ENCODE measurements at regions not wholly inside any gene's neighbourhood (a gene's known extent, or its start where the extent isn't known, plus 50 kb on each side); places are given as distances from the start of the nearest gene placed in this dataset.

DNA sequence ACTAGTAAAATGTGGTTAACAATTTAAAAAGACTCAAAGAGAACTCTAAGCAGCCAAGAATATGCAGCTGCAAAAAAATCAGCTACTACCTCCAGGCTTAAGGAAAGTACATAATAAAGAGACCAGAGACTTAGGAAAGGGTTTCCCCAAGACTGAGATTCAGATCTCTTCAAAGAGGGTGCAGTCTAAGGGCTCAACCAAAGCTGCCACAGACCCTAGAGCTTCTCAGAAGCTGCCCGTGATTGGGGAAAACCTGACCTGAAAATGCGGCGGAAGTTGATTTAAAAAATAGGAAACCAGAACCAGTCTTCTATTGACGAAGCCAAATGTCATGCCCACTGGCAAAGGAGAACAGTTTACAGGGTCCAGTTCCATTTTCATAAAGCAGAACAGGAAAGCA, 516.8 kb upstream of the MARCKS start:
- Histone ChIP-seq H3K4me2 (ENCODE audit: low read length) (no peak overlapping the region), H2AFZ (peak overlapping the region; percentile 40), H3K79me2 (no peaks in the 10 kb centered on the region), H3K27me3 (ENCODE audit: control insufficient read depth, insufficient read depth, low read length) (no peaks in the 10 kb centered on the region), H3K9ac (no peak overlapping the region), H3K27ac (no peak overlapping the region), H3K4me3 (ENCODE audit: low read depth, low read length) (no peak overlapping the region), H3K4me1 (peaks cover 5% of the 10 kb centered on the region), H3K36me3 (ENCODE audit: control insufficient read depth, insufficient read depth, low read length) (no peaks in the 10 kb centered on the region), H3K9me3 (ENCODE audit: control insufficient read depth, low read length) (no peaks in the 10 kb centered on the region)
- TF ChIP-seq, protein P1, sequence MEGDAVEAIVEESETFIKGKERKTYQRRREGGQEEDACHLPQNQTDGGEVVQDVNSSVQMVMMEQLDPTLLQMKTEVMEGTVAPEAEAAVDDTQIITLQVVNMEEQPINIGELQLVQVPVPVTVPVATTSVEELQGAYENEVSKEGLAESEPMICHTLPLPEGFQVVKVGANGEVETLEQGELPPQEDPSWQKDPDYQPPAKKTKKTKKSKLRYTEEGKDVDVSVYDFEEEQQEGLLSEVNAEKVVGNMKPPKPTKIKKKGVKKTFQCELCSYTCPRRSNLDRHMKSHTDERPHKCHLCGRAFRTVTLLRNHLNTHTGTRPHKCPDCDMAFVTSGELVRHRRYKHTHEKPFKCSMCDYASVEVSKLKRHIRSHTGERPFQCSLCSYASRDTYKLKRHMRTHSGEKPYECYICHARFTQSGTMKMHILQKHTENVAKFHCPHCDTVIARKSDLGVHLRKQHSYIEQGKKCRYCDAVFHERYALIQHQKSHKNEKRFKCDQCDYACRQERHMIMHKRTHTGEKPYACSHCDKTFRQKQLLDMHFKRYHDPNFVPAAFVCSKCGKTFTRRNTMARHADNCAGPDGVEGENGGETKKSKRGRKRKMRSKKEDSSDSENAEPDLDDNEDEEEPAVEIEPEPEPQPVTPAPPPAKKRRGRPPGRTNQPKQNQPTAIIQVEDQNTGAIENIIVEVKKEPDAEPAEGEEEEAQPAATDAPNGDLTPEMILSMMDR (IDR thresholded peaks at IDR 0.05) = no peak

GRCh38 chr6:113343940-113344339, 513.2 kb upstream of the MARCKS start:
- H3K4me3 ChIP-seq (ENCODE audit: low read depth, low read length) = no peak overlapping the region
- H3K36me3 ChIP-seq (ENCODE audit: control insufficient read depth, insufficient read depth, low read length) = no peaks in the 10 kb centered on the region
- TF ChIP-seq, protein P1 (IDR thresholded peaks at IDR 0.05) = no peak
- no peak overlapping the region for H3K27ac ChIP-seq
- no peak overlapping the region for H2AFZ ChIP-seq
- H3K4me1 ChIP-seq = peaks cover 5% of the 10 kb centered on the region
- no peaks in the 10 kb centered on the region for H3K79me2 ChIP-seq
- no peaks in the 10 kb centered on the region for H3K27me3 ChIP-seq (ENCODE audit: control insufficient read depth, insufficient read depth, low read length)
- no peak overlapping the region for H3K9ac ChIP-seq
- no peaks in the 10 kb centered on the region for H3K9me3 ChIP-seq (ENCODE audit: control insufficient read depth, low read length)
- no peak overlapping the region for H3K4me2 ChIP-seq (ENCODE audit: low read length)

GRCh38 chr6:113344969-113345368, 512.2 kb upstream of the MARCKS start:
- H3K4me2 ChIP-seq (ENCODE audit: low read length) = no peak overlapping the region
- no peak overlapping the region for H3K9ac ChIP-seq
- no peak overlapping the region for H3K27ac ChIP-seq
- H2AFZ ChIP-seq = no peak overlapping the region
- H3K36me3 ChIP-seq (ENCODE audit: control insufficient read depth, insufficient read depth, low read length) = no peaks in the 10 kb centered on the region
- peaks cover 5% of the 10 kb centered on the region for H3K4me1 ChIP-seq
- H3K4me3 ChIP-seq (ENCODE audit: low read depth, low read length) = no peak overlapping the region
- TF ChIP-seq, protein P1 (IDR thresholded peaks at IDR 0.05) = no peak
- no peaks in the 10 kb centered on the region for H3K27me3 ChIP-seq (ENCODE audit: control insufficient read depth, insufficient read depth, low read length)
- H3K79me2 ChIP-seq = no peaks in the 10 kb centered on the region
- no peaks in the 10 kb centered on the region for H3K9me3 ChIP-seq (ENCODE audit: control insufficient read depth, low read length)

GRCh38 chr6:113347436-113347835, 509.7 kb upstream of the MARCKS start:
- Histone ChIP-seq H3K36me3 (ENCODE audit: control insufficient read depth, insufficient read depth, low read length) (no peaks in the 10 kb centered on the region), H3K79me2 (no peaks in the 10 kb centered on the region), H3K27me3 (ENCODE audit: control insufficient read depth, insufficient read depth, low read length) (no peaks in the 10 kb centered on the region), H3K9me3 (ENCODE audit: control insufficient read depth, low read length) (no peaks in the 10 kb centered on the region), H3K4me1 (peaks cover 6% of the 10 kb centered on the region), H3K4me3 (ENCODE audit: low read depth, low read length) (no peak overlapping the region), H3K4me2 (ENCODE audit: low read length) (no peak overlapping the region), H2AFZ (no peak overlapping the region), H3K9ac (no peak overlapping the region), H3K27ac (no peak overlapping the region)
- TF ChIP-seq, protein P1 (IDR thresholded peaks at IDR 0.05) = no peak

- no peaks in the 10 kb centered on the region for H3K79me2 ChIP-seq
- no peak overlapping the region for H3K27ac ChIP-seq
- H3K36me3 ChIP-seq (ENCODE audit: control insufficient read depth, insufficient read depth, low read length) = no peaks in the 10 kb centered on the region
- no peaks in the 10 kb centered on the region for H3K9me3 ChIP-seq (ENCODE audit: control insufficient read depth, low read length)
- no peaks in the 10 kb centered on the region for H3K27me3 ChIP-seq (ENCODE audit: control insufficient read depth, insufficient read depth, low read length)
- no peak overlapping the region for H3K9ac ChIP-seq
- H3K4me3 ChIP-seq (ENCODE audit: low read depth, low read length) = no peak overlapping the region
- TF ChIP-seq, protein P1 (IDR thresholded peaks at IDR 0.05) = no peak
- H3K4me2 ChIP-seq (ENCODE audit: low read length) = no peak overlapping the region
- H3K4me1 ChIP-seq = peaks cover 6% of the 10 kb centered on the region
- no peak overlapping the region for H2AFZ ChIP-seq
Measured at GRCh38 chr6:113350461-113350860, 506.7 kb upstream of the MARCKS start.
